ENCODE measurements at regions not wholly inside any gene's neighbourhood (a gene's known extent, or its start where the extent isn't known, plus 50 kb on each side); places are given as distances from the start of the nearest gene placed in this dataset.
"Not testable (repeated sequence)": the region's sequence is repeated elsewhere in the genome, so short reads cannot be mapped to it uniquely, and the experiment has no call there.

- not testable (repeated sequence) for H2AFZ ChIP-seq (ENCODE audit: low read depth, low read length); H3K27ac ChIP-seq (ENCODE audit: low read length, poor library complexity, severe bottlenecking); H3K23ac ChIP-seq (ENCODE audit: low read length in 2 of 2); H4K8ac ChIP-seq (ENCODE audit: low read length); H3K79me1 ChIP-seq (replicated peaks; ENCODE audit: low read length, poor library complexity, severe bottlenecking); H3K27me3 ChIP-seq (ENCODE audit: control insufficient read depth in 1 of 2, insufficient read depth in 1 of 2, low read length in 2 of 2); H2BK15ac ChIP-seq (ENCODE audit: low read depth, poor library complexity, severe bottlenecking); H3K36me3 ChIP-seq (ENCODE audit: control insufficient read depth in 1 of 2, insufficient read depth in 2 of 2, low read depth in 1 of 2, low read length in 2 of 2); H3K4me3 ChIP-seq (ENCODE audit: insufficient read depth in 1 of 2, low read depth in 1 of 2, low read length in 2 of 2); H3K4ac ChIP-seq (ENCODE audit: low read depth in 1 of 2, low read length in 2 of 2); H2BK120ac ChIP-seq (ENCODE audit: low read depth, low read length); H2BK12ac ChIP-seq (ENCODE audit: low read length in 2 of 2); H3K18ac ChIP-seq (ENCODE audit: low read depth in 1 of 2, low read length in 2 of 2); H3K14ac ChIP-seq (ENCODE audit: low read length in 2 of 2); H3K4me1 ChIP-seq (ENCODE audit: control insufficient read depth, insufficient read depth, low read depth, low read length); H2BK5ac ChIP-seq (ENCODE audit: low read depth, low read length, poor library complexity, severe bottlenecking); H3K9me3 ChIP-seq (ENCODE audit: control insufficient read depth, low read length); H2AK5ac ChIP-seq (ENCODE audit: low read length, severe bottlenecking); H3K4me2 ChIP-seq (ENCODE audit: low read length, poor library complexity, severe bottlenecking); DNase-seq; H4K91ac ChIP-seq (ENCODE audit: low read length); H3K9ac ChIP-seq (ENCODE audit: low read length)
- 76% methylated on average over 2 of the region's 10 CpGs for WGBS
Measured at GRCh38 chr3:198138205-198138604, 178.2 kb downstream of the LMLN start.

- H2BK15ac ChIP-seq (ENCODE audit: low read depth, poor library complexity, severe bottlenecking); H3K14ac ChIP-seq (ENCODE audit: low read length in 2 of 2); H3K9ac ChIP-seq (ENCODE audit: low read length); H2BK120ac ChIP-seq (ENCODE audit: low read depth, low read length); H3K4me1 ChIP-seq (ENCODE audit: control insufficient read depth, insufficient read depth, low read depth, low read length); H2BK12ac ChIP-seq (ENCODE audit: low read length in 2 of 2); H3K4me3 ChIP-seq (ENCODE audit: insufficient read depth in 1 of 2, low read depth in 1 of 2, low read length in 2 of 2); H3K23ac ChIP-seq (ENCODE audit: low read length in 2 of 2); H4K8ac ChIP-seq (ENCODE audit: low read length); H3K9me3 ChIP-seq (ENCODE audit: control insufficient read depth, low read length); H3K4me2 ChIP-seq (ENCODE audit: low read length, poor library complexity, severe bottlenecking); H3K4ac ChIP-seq (ENCODE audit: low read depth in 1 of 2, low read length in 2 of 2); H3K36me3 ChIP-seq (ENCODE audit: control insufficient read depth in 1 of 2, insufficient read depth in 2 of 2, low read depth in 1 of 2, low read length in 2 of 2); H3K27me3 ChIP-seq (ENCODE audit: control insufficient read depth in 1 of 2, insufficient read depth in 1 of 2, low read length in 2 of 2); H3K79me1 ChIP-seq (replicated peaks; ENCODE audit: low read length, poor library complexity, severe bottlenecking); H2BK5ac ChIP-seq (ENCODE audit: low read depth, low read length, poor library complexity, severe bottlenecking); H3K27ac ChIP-seq (ENCODE audit: low read length, poor library complexity, severe bottlenecking); H2AFZ ChIP-seq (ENCODE audit: low read depth, low read length); DNase-seq; H2AK5ac ChIP-seq (ENCODE audit: low read length, severe bottlenecking); H3K18ac ChIP-seq (ENCODE audit: low read depth in 1 of 2, low read length in 2 of 2); H4K91ac ChIP-seq (ENCODE audit: low read length): not testable (repeated sequence)
- 81% methylated on average over 3 of the region's 4 CpGs for WGBS
Measured at GRCh38 chr3:198139037-198139436, 179.0 kb downstream of the LMLN start.

- H3K27me3 ChIP-seq (ENCODE audit: control insufficient read depth in 1 of 2, insufficient read depth in 1 of 2, low read length in 2 of 2); H3K36me3 ChIP-seq (ENCODE audit: control insufficient read depth in 1 of 2, insufficient read depth in 2 of 2, low read depth in 1 of 2, low read length in 2 of 2); H3K4me3 ChIP-seq (ENCODE audit: insufficient read depth in 1 of 2, low read depth in 1 of 2, low read length in 2 of 2); H3K4me2 ChIP-seq (ENCODE audit: low read length, poor library complexity, severe bottlenecking); H3K4me1 ChIP-seq (ENCODE audit: control insufficient read depth, insufficient read depth, low read depth, low read length); H3K4ac ChIP-seq (ENCODE audit: low read depth in 1 of 2, low read length in 2 of 2); H3K23ac ChIP-seq (ENCODE audit: low read length in 2 of 2); H4K8ac ChIP-seq (ENCODE audit: low read length); H2BK12ac ChIP-seq (ENCODE audit: low read length in 2 of 2); H3K18ac ChIP-seq (ENCODE audit: low read depth in 1 of 2, low read length in 2 of 2); H3K9me3 ChIP-seq (ENCODE audit: control insufficient read depth, low read length); H2AFZ ChIP-seq (ENCODE audit: low read depth, low read length); H2BK15ac ChIP-seq (ENCODE audit: low read depth, poor library complexity, severe bottlenecking); H4K91ac ChIP-seq (ENCODE audit: low read length); H2AK5ac ChIP-seq (ENCODE audit: low read length, severe bottlenecking); H2BK5ac ChIP-seq (ENCODE audit: low read depth, low read length, poor library complexity, severe bottlenecking); DNase-seq; H2BK120ac ChIP-seq (ENCODE audit: low read depth, low read length); H3K79me1 ChIP-seq (replicated peaks; ENCODE audit: low read length, poor library complexity, severe bottlenecking); H3K9ac ChIP-seq (ENCODE audit: low read length); H3K14ac ChIP-seq (ENCODE audit: low read length in 2 of 2); H3K27ac ChIP-seq (ENCODE audit: low read length, poor library complexity, severe bottlenecking): not testable (repeated sequence)
- WGBS = 73% methylated on average over 6 of the region's 8 CpGs
Measured at GRCh38 chr3:198139513-198140167, 179.6 kb downstream of the LMLN start.

GRCh38 chr3:198143300-198144137 lies 183.5 kb downstream of the LMLN start:
- H2AFZ ChIP-seq (ENCODE audit: low read depth, low read length); H3K14ac ChIP-seq (ENCODE audit: low read length in 2 of 2); H2AK5ac ChIP-seq (ENCODE audit: low read length, severe bottlenecking); H3K79me1 ChIP-seq (replicated peaks; ENCODE audit: low read length, poor library complexity, severe bottlenecking); H3K4ac ChIP-seq (ENCODE audit: low read depth in 1 of 2, low read length in 2 of 2); H3K23ac ChIP-seq (ENCODE audit: low read length in 2 of 2); H2BK5ac ChIP-seq (ENCODE audit: low read depth, low read length, poor library complexity, severe bottlenecking); H2BK120ac ChIP-seq (ENCODE audit: low read depth, low read length); H3K4me1 ChIP-seq (ENCODE audit: control insufficient read depth, insufficient read depth, low read depth, low read length); H3K9ac ChIP-seq (ENCODE audit: low read length); H2BK12ac ChIP-seq (ENCODE audit: low read length in 2 of 2); H3K9me3 ChIP-seq (ENCODE audit: control insufficient read depth, low read length); H3K18ac ChIP-seq (ENCODE audit: low read depth in 1 of 2, low read length in 2 of 2); H3K4me2 ChIP-seq (ENCODE audit: low read length, poor library complexity, severe bottlenecking); H2BK15ac ChIP-seq (ENCODE audit: low read depth, poor library complexity, severe bottlenecking); H3K27ac ChIP-seq (ENCODE audit: low read length, poor library complexity, severe bottlenecking); H4K8ac ChIP-seq (ENCODE audit: low read length); DNase-seq; H4K91ac ChIP-seq (ENCODE audit: low read length); H3K36me3 ChIP-seq (ENCODE audit: control insufficient read depth in 1 of 2, insufficient read depth in 2 of 2, low read depth in 1 of 2, low read length in 2 of 2); H3K27me3 ChIP-seq (ENCODE audit: control insufficient read depth in 1 of 2, insufficient read depth in 1 of 2, low read length in 2 of 2); H3K4me3 ChIP-seq (ENCODE audit: insufficient read depth in 1 of 2, low read depth in 1 of 2, low read length in 2 of 2): not testable (repeated sequence)
- WGBS = 54% methylated on average over 11 of the region's 15 CpGs

Data from mesenchymal stem cell (in vitro differentiated cells and primary cell).